Uterus (tissue), 2 donors: ENCODE measurements at regions not wholly inside any gene's neighbourhood (a gene's known extent, or its start where the extent isn't known, plus 50 kb on each side); places are given as distances from the start of the nearest gene placed in this dataset.

ENCODE experiments used
- POLR2A ChIP-seq, 2 donors: fragments of 450-650 bp; IDR thresholded peaks; one replicate each; pipeline ENCODE4 v1.6.1; 2016; ENCODE audit warnings: antibody characterized with exemption in 2 of 2, mild to moderate bottlenecking in 1 of 2, moderate library complexity in 1 of 2
- TF ChIP-seq, protein P1 (sequence below), 4 experiments: fragments of 200-600 bp in 2 of 4; fragments of 450-650 bp in 2 of 4; sonication (generic) in 2 of 4; IDR thresholded peaks; one replicate each; pipeline ENCODE4 v1.5.1; 2016 to 2019; ENCODE audit warnings: antibody characterized with exemption in 4 of 4, mild to moderate bottlenecking in 2 of 4, moderate library complexity in 1 of 4

DNA sequence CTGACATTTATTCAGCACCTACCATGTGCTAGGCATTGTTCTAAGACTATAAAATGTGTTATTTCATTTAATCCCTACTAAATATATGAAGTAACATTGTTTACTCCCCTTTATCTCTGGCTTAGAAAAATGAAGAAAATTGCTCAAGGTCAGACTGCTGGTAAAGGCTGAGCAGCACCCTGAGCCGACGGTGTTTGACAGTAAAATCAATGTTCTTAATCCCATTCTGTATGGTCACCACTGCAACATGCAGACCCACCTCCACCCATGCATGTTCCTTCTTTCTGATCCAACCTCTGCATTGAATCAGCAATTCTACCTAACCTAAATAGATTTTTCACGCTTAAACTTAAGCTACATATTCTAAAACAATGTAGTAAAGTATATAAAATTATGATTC lies 216.5 kb downstream of the ZBBX start:
- TF ChIP-seq, protein P1, sequence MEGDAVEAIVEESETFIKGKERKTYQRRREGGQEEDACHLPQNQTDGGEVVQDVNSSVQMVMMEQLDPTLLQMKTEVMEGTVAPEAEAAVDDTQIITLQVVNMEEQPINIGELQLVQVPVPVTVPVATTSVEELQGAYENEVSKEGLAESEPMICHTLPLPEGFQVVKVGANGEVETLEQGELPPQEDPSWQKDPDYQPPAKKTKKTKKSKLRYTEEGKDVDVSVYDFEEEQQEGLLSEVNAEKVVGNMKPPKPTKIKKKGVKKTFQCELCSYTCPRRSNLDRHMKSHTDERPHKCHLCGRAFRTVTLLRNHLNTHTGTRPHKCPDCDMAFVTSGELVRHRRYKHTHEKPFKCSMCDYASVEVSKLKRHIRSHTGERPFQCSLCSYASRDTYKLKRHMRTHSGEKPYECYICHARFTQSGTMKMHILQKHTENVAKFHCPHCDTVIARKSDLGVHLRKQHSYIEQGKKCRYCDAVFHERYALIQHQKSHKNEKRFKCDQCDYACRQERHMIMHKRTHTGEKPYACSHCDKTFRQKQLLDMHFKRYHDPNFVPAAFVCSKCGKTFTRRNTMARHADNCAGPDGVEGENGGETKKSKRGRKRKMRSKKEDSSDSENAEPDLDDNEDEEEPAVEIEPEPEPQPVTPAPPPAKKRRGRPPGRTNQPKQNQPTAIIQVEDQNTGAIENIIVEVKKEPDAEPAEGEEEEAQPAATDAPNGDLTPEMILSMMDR (IDR thresholded peaks at IDR 0.05): no peak
- TF ChIP-seq POLR2A (IDR thresholded peaks at IDR 0.05): no peak
